ENCODE measurements at regions not wholly inside any gene's neighbourhood (a gene's known extent, or its start where the extent isn't known, plus 50 kb on each side); places are given as distances from the start of the nearest gene placed in this dataset.
"Not testable (repeated sequence)": the region's sequence is repeated elsewhere in the genome, so short reads cannot be mapped to it uniquely, and the experiment has no call there.

DNA sequence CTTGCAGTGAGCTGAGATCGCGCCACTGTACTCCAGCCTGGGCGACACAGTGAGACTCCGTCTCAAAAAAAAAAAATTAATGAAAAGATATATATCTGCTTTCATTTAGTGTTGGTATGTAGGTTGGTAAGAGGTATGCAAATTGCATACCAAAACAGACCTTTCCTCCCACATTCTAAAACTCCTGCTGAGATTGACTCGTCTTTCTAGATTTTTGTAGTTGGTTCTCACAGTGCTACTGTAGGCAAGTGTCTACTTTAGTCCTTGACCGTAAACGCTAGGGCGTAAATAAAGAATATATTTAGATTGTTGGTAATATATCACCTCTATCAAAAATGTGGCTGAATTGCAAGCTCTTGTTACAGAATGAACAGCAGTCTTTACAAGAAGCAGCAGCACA lies 445.9 kb downstream of the CHSY3 start:
- DNase-seq (ENCODE audit: low read depth), result no peak

DNA sequence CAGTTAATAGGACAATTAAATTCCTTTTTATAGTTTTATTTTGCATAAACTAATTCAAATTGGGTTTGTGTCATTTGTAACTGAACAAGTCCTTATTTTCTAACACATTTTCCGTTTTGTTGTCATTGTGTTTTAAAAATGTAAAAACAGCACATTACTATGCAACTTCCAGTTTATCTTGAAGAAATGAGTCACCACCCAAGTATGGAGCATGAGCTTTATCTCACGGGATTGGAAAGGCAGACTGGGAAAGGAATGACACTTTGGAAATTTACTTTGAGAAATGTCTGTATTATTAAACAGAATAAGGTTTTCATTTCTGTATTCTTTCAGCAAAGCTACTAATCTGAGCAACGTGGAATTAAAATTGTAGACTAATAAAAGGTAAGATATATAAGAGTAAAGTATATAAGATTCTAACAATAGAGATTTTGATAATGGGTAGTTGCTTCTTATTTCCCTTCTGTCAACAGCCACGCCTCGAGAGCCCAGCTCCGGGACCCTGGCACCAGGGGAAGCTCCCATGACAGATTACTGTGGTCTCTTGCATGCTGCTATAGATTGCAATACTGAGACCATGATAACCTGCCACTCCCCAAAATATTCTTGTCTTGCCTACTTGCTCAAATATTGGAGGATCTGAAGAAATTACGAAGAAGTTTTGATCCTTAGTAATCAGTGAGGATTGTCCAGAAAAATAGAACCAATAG lies 433.1 kb downstream of the CHSY3 start:
- DNase-seq (ENCODE audit: low read depth), result peak; percentile 82

DNA sequence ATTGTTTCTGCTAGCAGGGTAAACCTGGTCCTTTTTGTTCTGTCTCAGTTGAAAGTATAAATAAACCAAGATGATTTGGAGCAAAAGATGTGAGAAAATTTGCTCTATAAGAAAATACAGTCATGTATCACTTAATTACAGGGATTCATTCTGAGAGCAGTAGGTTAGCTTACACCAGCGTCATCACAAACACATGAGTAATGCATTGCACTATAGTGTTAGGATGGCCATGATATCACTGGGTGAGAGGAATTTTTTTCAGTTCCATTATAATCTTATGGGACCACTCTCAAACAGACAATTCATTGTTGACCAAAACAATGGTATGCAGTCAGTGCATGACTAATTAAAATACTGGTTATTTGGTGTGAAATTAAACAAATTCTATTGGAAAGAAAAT lies 430.9 kb downstream of the CHSY3 start:
- DNase-seq (ENCODE audit: low read depth), result peak; percentile 54

DNA sequence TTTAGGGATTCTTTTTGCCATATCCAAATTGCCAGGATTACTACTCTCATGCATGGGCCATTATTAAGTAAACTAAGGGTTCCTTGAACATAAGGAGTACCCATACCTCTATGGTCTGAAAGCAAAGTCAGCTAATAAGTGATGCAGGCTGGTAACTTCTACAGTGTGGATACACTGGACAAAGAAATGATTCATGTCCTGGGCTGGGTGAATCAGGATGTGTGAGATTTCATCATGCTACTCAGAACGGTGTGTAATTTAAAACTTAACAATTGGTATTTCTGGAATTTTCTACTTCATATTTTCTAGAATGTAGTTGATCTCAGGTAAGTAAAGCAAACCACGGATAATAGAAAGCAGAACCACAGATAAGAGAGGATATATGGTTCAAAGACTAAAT lies 428.8 kb downstream of the CHSY3 start:
- peak; percentile 83 for DNase-seq (ENCODE audit: low read depth)

DNA sequence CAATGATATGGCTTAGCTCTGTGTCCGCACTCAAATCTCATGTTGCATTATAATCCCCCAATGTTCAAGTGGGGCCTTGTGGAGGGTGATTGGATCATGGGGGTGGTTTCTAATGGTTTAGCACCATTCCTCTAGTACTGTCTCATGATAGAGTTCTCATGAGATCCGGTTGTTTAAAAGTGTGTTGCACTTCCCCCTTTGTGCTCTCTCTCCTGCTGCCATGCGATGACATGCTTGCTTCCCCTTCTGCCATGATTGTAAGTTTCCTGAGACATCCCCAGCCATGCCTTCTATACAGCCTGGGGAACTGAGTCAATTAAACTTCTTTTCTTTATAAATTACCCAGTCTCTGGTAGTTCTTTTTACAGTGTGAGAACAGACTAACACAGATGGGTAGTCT lies 427.1 kb downstream of the CHSY3 start:
- DNase-seq (ENCODE audit: low read depth), result no peak

DNA sequence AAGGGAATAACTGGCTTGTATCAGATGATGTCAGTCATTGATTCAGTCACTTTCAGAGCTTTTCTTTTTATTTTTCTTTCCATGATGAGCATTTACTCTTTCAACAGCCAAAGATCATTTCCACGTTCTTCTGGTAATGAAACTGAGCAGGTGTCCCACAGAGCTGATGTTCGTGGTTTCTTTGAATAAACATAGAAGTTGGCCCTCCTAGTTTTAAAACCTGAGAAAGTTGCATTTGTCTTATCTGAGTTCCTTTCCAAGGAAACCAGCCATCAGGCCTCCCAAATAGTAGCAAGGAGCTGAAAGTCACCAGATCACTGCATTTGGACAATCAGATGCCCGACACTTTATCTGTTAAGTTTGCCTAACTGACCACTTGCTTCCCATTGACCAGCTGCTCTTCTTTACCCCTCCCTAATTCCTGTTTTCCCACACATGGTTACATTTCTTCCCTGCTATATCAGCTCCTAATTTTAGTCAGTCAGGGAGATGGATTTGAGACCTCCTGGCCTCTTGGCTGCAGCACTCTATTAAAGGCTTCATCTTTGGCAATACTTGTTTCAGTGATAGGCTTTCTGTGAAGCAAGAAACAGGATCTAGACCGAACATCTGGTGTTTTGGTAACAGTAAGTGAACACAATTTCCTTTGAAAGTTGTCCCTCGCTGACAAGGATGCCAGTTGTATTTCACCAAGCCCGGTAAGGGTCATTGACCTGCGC lies 420.8 kb downstream of the CHSY3 start:
- peak; percentile 64 for DNase-seq (ENCODE audit: low read depth)

DNA sequence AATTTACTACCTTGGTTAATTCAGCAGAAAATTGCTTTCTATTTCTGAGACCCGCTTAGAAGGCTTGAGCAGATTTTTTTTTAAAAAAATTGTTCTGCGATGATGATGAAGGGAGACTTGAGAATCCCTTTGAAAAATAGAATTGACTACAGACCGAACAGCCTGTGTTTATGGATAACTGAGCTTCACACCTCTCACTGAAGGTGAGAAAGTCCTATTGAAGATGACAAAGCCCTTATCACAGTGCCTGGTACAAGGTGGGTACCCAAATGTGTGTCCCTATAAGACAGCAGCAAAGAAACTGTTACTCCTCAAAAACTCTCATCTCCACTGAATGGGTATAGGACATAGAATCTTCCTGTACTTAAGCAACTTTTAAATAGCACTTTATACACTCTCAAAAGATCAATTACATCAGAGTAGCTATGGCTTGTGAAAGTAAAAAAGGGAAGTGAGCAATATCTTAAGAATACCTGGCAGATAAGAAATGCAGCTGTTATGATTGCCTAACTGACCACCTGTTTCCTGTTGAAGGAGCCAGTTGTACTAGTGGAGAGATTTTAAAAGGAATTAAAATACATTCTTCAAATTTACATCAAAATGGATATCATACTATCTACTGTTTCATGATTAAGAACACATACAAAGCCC lies 419.7 kb downstream of the CHSY3 start:
- peak; percentile 60 for DNase-seq (ENCODE audit: low read depth)

DNA sequence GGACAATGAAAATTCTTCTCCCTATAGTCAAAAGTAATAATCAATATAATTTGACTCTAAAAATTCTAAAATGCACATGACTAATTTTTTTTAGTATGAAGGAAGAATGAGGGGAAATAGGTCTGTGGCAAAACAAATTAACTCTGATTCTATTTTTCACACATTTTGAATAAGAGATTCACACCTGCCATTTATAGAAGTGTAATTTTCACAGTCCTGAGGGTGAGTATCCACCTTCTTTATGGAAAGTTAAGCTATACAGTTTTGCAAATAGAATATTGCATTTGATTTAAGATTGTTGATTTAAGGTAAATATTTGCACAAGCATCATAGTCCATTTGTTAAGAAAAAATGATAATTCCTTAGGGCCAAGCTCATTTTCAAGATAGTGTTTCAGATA lies 417.7 kb downstream of the CHSY3 start:
- no peak for DNase-seq (ENCODE audit: low read depth)

DNA sequence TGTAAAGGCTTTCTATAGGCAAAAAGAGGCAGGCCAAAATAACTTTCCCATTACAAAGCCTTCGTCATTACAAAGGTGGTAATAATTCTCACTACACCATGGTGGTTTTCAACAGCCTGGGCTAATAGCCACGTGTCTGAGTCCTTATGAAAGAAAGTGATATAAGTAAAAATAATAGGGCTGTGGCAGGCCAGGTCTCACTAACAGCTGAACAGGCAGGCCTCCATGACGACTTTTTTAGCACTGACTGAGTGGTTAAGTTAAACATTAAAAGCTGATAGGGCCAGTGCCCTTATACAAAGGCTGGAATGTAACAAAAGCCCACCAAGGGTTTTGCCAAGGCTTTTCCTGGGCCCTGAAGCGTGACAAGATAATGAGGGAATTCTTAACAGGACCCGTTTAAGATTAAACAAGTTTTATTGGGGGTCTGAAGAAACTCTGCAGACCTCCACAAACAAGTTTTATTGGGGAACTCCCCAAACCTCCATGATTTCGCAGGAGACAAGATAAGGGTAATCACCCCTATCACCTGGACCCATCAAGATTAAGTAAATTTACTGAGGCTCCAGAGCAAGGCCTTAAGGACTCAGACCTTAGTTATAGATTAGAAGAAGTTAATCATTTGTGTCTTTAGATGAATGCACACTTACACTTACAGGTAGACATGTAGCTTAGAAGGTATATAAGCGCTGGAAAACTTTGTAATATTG lies 412.9 kb downstream of the CHSY3 start:
- DNase-seq (ENCODE audit: low read depth), result no peak

DNA sequence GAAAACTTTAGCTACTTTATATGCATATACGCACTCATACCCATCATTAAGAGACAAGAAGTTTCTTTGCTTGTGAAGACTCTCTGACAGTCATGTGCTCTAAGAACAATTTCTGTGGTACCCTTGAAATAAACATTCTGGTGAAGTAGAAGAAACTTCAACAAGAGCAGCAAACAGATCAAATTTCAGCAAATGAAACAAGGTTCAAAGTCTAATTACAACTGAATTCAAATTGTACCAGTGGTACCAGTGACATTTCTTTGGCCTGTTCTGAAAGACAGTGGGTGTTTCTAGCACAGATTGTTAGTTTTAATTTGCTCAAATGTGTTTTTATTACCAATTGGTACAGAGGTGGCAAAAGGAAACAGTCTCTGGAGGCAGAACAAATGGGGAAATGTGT lies 391.0 kb downstream of the CHSY3 start:
- DNase-seq (ENCODE audit: low read depth), result no peak

DNA sequence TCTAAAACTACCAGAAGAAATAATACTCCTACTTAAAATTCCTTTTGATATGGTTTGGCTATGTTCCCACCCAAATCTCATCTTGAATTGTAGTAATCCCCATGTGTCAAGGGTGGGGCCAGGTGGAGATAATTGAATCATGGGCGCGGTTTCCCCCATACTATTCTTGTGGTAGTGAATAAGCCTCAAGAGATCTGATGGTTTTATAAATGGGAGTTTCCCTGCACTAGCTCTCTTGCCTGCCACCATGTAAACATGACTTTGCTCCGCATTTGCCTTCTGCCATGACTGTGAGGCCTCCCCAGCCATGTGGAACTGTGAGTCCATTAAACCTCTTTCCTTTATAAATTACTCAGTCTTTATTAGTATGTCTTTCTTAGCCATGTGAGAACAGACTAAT lies 390.5 kb downstream of the CHSY3 start:
- not testable (repeated sequence) for DNase-seq (ENCODE audit: low read depth)

DNA sequence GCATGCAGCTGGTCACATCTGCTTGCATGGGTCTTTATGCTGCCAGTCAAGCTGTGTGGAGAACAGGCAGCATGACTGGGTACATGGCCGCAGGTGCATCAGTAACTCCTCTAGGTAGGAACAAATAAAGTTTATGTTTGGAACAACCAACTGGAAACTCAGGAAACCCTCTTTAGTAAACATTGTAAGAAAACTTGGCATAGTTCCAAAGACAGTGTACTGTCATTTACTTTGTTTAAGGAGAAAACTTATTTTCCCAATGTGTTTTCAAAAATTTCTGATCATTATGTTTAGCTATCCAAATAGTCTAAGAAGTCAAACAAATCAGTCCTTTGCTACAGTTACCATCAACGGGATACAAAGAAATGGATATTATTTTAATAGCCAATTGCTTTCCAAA lies 386.0 kb downstream of the CHSY3 start:
- DNase-seq (ENCODE audit: low read depth), result no peak

DNA sequence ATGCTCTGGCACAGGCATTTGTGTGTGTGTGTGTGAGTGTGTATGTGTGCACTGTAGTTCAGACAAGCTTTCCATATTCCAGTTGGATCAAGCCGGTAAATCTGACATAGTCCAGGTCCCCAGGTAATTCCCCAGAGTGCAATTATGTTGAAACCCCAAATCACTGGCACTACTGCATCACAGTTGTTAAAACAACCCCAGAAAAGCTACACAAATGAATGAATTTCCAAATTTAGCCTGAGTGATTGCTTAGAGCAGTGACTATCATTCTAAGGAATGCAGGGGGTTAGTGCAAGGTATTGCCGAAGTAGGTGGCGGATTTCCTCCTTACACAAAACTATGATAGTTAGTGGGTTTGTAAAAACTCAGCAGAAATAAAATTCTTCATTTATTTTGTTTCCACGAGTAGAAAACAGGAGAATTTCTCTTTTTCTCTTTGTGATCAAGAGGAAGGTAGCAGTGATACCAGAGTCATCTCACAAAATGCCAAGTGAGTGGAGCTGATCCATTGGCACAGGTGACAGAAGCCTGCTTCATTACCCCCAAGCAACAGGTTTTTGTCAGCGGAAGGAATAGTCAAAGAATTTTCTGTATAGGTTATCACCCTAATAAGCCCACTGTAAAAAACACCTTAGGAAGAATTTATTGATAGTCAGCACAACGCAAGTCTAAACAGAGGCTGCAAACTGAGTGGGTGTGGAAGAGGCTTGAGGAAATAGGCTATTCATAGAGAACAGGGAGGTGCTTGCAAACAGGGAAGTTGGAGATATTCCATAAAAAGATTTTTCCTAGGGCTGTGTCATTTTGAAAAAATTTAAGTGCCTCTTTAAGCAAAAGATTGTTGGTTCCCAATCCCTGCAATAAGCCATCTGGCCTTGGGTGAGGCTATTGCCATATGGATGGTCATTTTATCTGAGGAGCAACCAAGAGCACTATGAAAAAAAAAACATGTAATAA lies 385.1 kb downstream of the CHSY3 start:
- DNase-seq (ENCODE audit: low read depth), result no peak

DNA sequence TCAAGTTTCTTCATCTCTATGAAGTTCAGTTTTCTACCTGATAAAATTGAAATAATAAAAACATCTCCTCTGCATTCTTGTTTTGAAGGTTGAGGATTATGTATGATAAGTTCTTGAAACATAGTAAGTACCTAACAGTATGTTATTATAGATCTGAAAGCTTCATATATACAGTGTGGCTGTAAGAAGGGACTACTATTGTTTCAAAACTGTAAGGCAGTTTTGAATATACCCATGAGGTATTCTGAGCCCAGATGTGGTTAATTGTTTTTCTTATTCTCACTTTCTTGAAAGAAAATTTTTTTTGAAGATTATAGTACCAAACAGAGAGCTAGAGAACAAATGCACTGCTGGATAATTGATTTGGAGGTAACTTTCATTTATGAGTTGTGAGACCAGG lies 383.2 kb downstream of the CHSY3 start:
- no peak for DNase-seq (ENCODE audit: low read depth)

DNA sequence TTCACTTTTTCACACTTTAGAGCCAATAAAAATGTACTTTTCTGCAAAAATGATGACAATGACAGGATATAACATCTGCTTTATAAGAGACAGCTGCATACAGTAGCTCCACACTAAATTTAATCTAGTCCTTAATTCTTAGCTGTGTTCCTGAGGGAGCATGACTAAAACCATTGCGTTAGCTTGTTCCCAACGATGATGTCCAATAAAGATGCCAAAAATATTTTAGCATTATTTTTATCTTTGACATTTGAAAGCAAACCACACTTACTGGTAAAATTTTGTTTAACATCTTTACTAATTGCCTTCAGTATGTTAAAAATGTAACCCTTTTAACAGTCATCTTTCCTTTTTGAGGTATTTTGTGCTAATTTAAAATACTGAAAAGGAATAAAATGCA lies 382.7 kb downstream of the CHSY3 start:
- peak; percentile 87 for DNase-seq (ENCODE audit: low read depth)

DNA sequence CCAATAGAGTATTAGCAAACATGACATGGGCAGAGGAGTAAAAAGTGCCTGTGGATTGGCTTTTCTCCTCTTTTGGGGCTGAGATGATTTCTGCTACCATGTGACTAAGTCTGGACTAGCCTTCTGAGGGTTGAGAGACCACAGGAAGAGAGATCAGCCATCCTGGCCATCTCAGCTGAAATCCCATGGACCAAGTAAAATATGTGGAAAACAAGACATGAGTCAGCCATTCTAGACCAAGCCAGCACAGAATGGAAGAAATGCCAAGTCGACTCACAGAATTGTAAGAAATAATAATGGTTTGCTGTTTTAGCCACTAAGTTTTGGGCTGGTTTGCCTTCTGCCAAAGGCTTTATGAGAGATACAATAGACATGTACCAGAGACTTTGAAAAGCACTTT lies 377.8 kb downstream of the CHSY3 start:
- peak; percentile 70 for DNase-seq (ENCODE audit: low read depth)

DNA sequence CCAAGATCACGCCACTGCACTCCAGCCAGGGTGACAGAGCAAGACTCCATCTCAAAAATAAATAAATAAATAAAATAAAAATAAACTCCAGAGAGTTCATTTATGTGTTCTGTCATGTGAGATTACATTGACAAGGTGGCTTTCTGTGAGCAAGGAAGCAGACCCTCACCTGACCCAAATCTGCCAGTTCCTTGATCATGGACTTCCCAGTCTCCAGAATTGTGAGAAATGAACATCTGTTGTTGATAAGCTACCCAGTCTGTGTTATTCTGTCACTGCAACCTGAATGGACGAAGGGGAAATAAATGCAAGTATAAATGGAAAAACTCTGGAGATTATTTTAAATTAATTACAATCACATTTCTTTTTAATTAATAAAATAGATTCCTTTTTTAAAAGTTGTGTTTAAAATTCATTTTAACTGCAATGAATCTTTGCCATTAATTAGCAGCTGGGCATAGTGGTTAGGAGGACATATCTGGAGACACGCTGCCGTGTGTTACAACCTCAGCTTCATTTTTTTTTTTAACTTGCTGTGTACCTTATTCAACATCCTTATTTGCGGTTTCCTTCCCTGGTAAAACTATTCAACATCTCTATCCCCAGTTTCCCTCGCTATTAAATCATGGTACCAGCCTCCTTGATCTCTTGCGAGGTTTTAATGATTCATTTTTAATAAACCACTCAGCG lies 376.4 kb downstream of the CHSY3 start:
- DNase-seq (ENCODE audit: low read depth), result no peak

DNA sequence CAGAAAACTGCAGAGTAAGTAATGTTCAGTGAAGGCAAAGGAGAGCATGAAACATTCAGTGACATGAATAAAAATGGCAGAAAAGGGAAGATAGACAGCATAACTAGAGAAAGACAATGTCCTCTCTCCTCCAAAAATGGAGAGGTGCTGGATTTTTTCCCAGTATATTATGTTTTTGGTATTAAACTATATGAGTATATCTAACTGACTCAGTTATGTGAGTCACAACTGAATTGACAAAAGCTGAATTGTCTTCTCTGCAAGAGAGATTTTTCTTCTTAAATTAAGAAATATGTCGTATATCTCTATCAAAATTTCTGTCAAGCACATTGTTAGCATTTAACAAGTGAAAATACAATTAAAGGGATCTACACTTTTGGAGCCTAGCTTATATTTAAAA lies 375.1 kb downstream of the CHSY3 start:
- peak; percentile 59 for DNase-seq (ENCODE audit: low read depth)

DNA sequence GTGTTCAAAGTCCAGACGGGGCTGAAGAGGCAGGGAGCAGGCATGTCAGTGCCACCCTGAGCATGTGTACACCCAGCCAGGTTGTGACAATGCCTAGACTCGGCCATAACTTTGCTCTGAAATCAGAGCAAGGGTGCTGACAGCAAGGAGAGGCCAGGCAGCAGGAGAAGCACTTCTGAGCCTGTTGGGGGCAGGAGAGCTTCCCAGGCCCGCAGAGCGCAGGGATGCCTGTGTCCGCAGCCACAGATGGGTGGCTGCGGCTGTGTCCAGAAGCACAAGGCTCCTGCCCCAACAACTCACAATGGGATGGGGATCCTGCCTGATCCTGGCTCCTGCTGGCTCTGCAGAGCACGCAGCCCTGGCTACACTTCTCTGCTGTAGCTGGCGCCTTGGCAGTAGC lies 373.9 kb downstream of the CHSY3 start:
- no peak for DNase-seq (ENCODE audit: low read depth)

DNA sequence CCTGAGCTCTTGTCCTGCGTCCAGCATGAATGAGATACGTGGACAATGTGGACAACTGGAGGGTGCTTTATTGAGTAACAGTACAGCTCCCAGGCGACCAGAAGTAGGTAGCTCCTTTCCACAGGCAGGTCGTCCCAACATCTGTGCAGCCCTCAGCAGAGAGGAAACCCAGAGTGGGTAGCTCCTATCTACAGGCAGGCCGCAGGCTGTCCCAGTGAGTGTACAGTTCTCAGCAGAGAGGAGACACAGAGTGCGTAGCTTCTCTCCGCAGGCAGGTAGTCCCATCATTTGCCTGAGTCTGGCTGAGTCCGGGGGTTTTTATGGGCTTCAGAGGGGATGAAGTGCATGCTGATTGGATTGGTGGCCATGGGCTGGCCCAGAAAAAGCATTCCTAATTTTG lies 373.3 kb downstream of the CHSY3 start:
- no peak for DNase-seq (ENCODE audit: low read depth)

DNA sequence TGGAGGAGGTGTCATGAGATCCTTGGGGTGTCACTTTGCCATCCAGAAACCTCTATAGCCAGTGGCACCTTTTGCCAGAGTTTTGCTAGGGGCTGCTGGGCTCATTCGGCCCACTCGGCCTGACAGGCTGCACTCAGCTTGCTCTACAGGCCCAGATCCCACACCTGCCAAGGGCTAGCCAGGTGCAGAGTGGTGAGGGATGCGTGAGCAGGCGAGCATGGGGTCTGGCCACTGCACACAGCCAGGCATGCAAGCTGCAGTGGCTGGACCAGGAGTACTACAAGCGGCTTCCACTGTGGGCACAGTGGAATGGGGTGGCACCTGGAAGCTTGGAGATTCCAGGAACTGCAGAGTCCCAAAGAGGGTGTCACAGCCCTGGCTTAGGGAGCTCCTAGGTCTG lies 372.7 kb downstream of the CHSY3 start:
- no peak for DNase-seq (ENCODE audit: low read depth)
